Smooth muscle cell (in vitro differentiated cells): ENCODE measurements at regions not wholly inside any gene's neighbourhood (a gene's known extent, or its start where the extent isn't known, plus 50 kb on each side); places are given as distances from the start of the nearest gene placed in this dataset.

ENCODE experiments used
- DNase-seq: peaks from one replicate; lab custom pipeline; 2025; ENCODE audit not compliant: unreplicated experiment; lab: John Stamatoyannopoulos, UW
- H2AFZ ChIP-seq: fragments of 200-600 bp; sonication (generic); 2 replicates; pipeline ENCODE4 v1.6.0; 2016; ENCODE audit warnings: antibody characterized with exemption, low read depth, mild to moderate bottlenecking
- H3F3A ChIP-seq: fragments of 200-600 bp; sonication (generic); 2 replicates; pipeline ENCODE4 v1.6.0; 2017; ENCODE audit warnings: antibody characterized with exemption, low read depth
- H3K27ac ChIP-seq: fragments of 200-600 bp; sonication (generic); 2 replicates; pipeline ENCODE4 v1.5.1; 2016; ENCODE audit warnings: low read depth, mild to moderate bottlenecking
- H3K27me3 ChIP-seq: fragments of 200-600 bp; sonication (generic); 2 replicates; pipeline ENCODE4 v1.6.1; 2016; ENCODE audit warnings: low read depth, mild to moderate bottlenecking
- H3K36me3 ChIP-seq: fragments of 200-600 bp; sonication (generic); 2 replicates; pipeline ENCODE4 v1.5.1; 2016; ENCODE audit warnings: low read depth
- H3K4me1 ChIP-seq: fragments of 200-600 bp; sonication (generic); 2 replicates; pipeline ENCODE4 v1.5.1; 2016; ENCODE audit warnings: low read depth
- H3K4me2 ChIP-seq: fragments of 200-600 bp; sonication (generic); 2 replicates; pipeline ENCODE4 v1.6.0; 2016; ENCODE audit warnings: mild to moderate bottlenecking
- H3K4me3 ChIP-seq: fragments of 200-600 bp; sonication (generic); 2 replicates; pipeline ENCODE4 v1.5.1; 2016; ENCODE audit warnings: mild to moderate bottlenecking
- H3K79me2 ChIP-seq: fragments of 200-600 bp; sonication (generic); 2 replicates; pipeline ENCODE4 v1.6.0; 2016; ENCODE audit warnings: low read depth, mild to moderate bottlenecking
- H3K9ac ChIP-seq: fragments of 200-600 bp; sonication (generic); 2 replicates; pipeline ENCODE4 v1.6.0; 2016; ENCODE audit warnings: low read depth
- H3K9me3 ChIP-seq: fragments of 200-600 bp; sonication (generic); replicated peaks from 2 replicates; pipeline ENCODE4 v1.5.1; 2016; ENCODE audit warnings: low read depth
- H4K20me1 ChIP-seq: fragments of 200-600 bp; sonication (generic); 2 replicates; pipeline ENCODE4 v1.6.0; 2016; ENCODE audit warnings: low read depth
- WGBS: methylation state at CpG from one replicate; pipeline ENCODE4 v1.1.7; 2016; ENCODE audit warnings: low lambda C conversion rate; 5-methylcytosine and 5-hydroxymethylcytosine counted together
- TF ChIP-seq, protein P1 (sequence below): fragments of 200-600 bp; sonication (generic); IDR thresholded peaks from 2 replicates; pipeline ENCODE4 v1.5.1; 2017; ENCODE audit warnings: borderline replicate concordance, mild to moderate bottlenecking, antibody characterized with exemption; ENCODE audit not compliant: insufficient read depth, poor library complexity, severe bottlenecking

DNA sequence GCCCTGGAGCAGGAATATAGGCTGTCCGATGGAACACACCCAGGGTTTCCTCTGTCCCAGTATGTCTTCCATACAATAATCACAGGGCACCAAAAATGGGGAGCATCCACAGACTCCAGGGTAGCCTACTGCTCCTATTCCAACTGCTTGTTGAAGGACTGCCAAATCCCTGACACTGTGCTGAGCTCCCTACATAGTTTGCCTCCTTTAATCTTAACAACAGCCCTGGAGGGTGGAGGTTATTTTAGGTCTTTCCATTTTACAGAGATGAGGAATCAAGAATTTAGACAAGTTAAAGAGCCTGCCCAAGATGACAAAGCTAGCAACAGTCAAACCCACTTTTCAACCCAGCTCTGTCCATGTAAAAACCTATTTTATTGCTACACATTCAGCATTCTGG lies 790.4 kb downstream of the DIAPH3 start:
- Histone ChIP-seq H3K27me3 (no peaks in the 10 kb centered on the region), H2AFZ (no peak overlapping the region), H3K27ac (no peak overlapping the region), H3K4me2 (no peak overlapping the region), H3F3A (no peaks in the 10 kb centered on the region), H3K4me3 (no peak overlapping the region), H3K36me3 (no peaks in the 10 kb centered on the region), H3K9ac (no peak overlapping the region), H3K79me2 (no peaks in the 10 kb centered on the region), H3K9me3 (no peaks in the 10 kb centered on the region), H4K20me1 (no peaks in the 10 kb centered on the region), H3K4me1 (no peaks in the 10 kb centered on the region)
- 94% methylated on average over 1 of the region's 1 CpG for WGBS
- TF ChIP-seq, protein P1, sequence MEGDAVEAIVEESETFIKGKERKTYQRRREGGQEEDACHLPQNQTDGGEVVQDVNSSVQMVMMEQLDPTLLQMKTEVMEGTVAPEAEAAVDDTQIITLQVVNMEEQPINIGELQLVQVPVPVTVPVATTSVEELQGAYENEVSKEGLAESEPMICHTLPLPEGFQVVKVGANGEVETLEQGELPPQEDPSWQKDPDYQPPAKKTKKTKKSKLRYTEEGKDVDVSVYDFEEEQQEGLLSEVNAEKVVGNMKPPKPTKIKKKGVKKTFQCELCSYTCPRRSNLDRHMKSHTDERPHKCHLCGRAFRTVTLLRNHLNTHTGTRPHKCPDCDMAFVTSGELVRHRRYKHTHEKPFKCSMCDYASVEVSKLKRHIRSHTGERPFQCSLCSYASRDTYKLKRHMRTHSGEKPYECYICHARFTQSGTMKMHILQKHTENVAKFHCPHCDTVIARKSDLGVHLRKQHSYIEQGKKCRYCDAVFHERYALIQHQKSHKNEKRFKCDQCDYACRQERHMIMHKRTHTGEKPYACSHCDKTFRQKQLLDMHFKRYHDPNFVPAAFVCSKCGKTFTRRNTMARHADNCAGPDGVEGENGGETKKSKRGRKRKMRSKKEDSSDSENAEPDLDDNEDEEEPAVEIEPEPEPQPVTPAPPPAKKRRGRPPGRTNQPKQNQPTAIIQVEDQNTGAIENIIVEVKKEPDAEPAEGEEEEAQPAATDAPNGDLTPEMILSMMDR: no peak
- DNase-seq: no peak

DNA sequence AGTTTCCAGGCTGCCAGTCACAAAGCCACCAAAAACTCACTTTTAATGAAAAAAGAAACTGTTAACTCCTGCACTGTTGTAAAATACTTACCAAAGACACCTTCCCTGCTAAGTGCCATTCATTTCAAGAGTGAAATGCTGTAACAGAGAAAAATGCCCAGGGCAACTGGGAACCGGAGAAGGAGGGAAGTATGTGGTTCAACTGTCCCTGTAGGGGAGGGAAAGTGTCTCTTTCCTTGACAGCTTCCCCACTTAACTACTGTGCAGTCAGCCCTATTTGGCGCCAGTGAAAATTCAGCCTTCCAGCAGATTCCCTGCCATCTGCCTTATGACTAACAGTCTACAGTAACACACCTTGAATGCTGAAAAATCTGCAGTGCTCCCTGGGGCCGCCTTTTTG lies 789.0 kb downstream of the DIAPH3 start:
- Histone ChIP-seq H3K4me3 (no peak overlapping the region), H3K27ac (no peak overlapping the region), H3K27me3 (no peaks in the 10 kb centered on the region), H4K20me1 (no peaks in the 10 kb centered on the region), H2AFZ (no peak overlapping the region), H3F3A (no peaks in the 10 kb centered on the region), H3K79me2 (no peaks in the 10 kb centered on the region), H3K9ac (no peak overlapping the region), H3K4me2 (no peak overlapping the region), H3K4me1 (no peaks in the 10 kb centered on the region), H3K36me3 (no peaks in the 10 kb centered on the region), H3K9me3 (no peaks in the 10 kb centered on the region)
- no peak for DNase-seq
- 42% methylated on average over 3 of the region's 3 CpGs for WGBS
- TF ChIP-seq, protein P1: no peak

DNA sequence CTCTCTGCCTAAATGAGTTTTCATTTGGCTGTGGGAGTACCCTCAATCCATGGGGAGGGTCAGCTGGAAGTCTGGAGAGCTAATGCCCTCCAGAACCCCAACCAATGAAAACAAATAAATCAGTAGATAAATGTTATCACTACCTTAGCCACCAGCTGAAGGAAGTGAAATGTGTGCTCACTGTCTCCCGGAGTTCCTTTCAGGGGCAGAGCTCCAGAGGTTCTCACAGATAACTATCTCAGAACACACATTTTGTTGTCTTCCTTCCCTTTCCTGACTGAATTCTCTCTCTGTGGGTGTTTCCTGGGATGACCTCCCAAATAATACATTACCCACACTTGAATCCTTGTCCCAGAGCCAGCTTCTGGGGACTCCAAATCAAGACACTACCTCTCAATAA lies 779.6 kb downstream of the DIAPH3 start:
- Histone ChIP-seq H4K20me1 (no peaks in the 10 kb centered on the region), H3K9ac (no peak overlapping the region), H3K9me3 (no peaks in the 10 kb centered on the region), H2AFZ (no peak overlapping the region), H3K27me3 (no peaks in the 10 kb centered on the region), H3K27ac (no peak overlapping the region), H3K4me1 (no peaks in the 10 kb centered on the region), H3K4me2 (no peak overlapping the region), H3K4me3 (no peak overlapping the region), H3K79me2 (no peaks in the 10 kb centered on the region), H3K36me3 (no peaks in the 10 kb centered on the region), H3F3A (no peaks in the 10 kb centered on the region)
- no peak for DNase-seq
- WGBS: 5% methylated on average over 1 of the region's 1 CpG
- TF ChIP-seq, protein P1: no peak

DNA sequence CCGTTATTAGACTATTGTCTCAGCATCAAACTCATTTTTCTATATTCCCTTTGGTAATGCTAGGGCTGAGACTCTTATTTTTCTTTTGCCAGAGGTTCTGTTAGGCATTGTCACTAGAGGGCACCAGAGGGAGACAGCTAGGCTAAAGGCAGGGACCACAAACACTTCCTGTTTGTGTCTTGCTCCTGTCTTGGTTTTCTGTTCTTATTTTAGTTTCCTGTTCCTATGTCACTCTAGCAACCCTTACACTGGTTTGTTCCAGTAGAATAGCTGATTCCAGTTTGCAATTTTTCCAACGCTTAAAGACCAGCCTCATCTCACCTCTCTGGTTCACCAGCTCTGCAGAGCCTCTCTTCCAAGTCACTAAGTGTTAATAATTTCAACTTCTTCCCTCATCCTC lies 772.0 kb downstream of the DIAPH3 start:
- 21% methylated on average over 2 of the region's 2 CpGs for WGBS
- Histone ChIP-seq H3K27ac (no peak overlapping the region), H3K9ac (no peak overlapping the region), H3K4me2 (peak overlapping the region; percentile 30), H3F3A (no peaks in the 10 kb centered on the region), H3K4me3 (no peak overlapping the region), H3K4me1 (no peaks in the 10 kb centered on the region), H3K27me3 (no peaks in the 10 kb centered on the region), H3K79me2 (no peaks in the 10 kb centered on the region), H2AFZ (peak overlapping the region; percentile 96), H3K9me3 (no peaks in the 10 kb centered on the region), H3K36me3 (no peaks in the 10 kb centered on the region), H4K20me1 (no peaks in the 10 kb centered on the region)
- TF ChIP-seq, protein P1: peak; percentile 77
- DNase-seq: no peak
